ENCODE measurements at regions not wholly inside any gene's neighbourhood (a gene's known extent, or its start where the extent isn't known, plus 50 kb on each side); places are given as distances from the start of the nearest gene placed in this dataset.
A peak's percentile ranks its signal among the peaks of the same experiment; 100 is the strongest.

GRCh38 chr1:171426645-171427044 lies 58.7 kb upstream of the PRRC2C start:
- no peak for DNase-seq (ENCODE audit: low read depth, low spot score)
- Histone ChIP-seq H3K9me3 (ENCODE audit: low read depth, low read length) (no peaks in the 10 kb centered on the region), H3K9ac (ENCODE audit: insufficient read length) (no peak overlapping the region), H3K27ac (no peak overlapping the region), H3K4me3 (no peak overlapping the region), H3K36me3 (ENCODE audit: insufficient read depth, low read length) (no peaks in the 10 kb centered on the region)
- TF ChIP-seq FOXP2 (optimal IDR thresholded peaks at IDR 0.05; ENCODE audit: control extremely low read depth, extremely low read length, insufficient read depth) = no peak
- TF ChIP-seq POLR2AphosphoS5 (IDR thresholded peaks at IDR 0.05; ENCODE audit: borderline replicate concordance, low read depth, low read length) = no peak
- TF ChIP-seq EZH2 (IDR thresholded peaks at IDR 0.05) = no peak

- H3K36me3 ChIP-seq (ENCODE audit: insufficient read depth, low read length) = no peaks in the 10 kb centered on the region
- no peak overlapping the region for H3K9ac ChIP-seq (ENCODE audit: insufficient read length)
- H3K9me3 ChIP-seq (ENCODE audit: low read depth, low read length) = no peaks in the 10 kb centered on the region
- no peak overlapping the region for H3K4me3 ChIP-seq
- no peak overlapping the region for H3K27ac ChIP-seq
- TF ChIP-seq FOXP2 (optimal IDR thresholded peaks at IDR 0.05; ENCODE audit: control extremely low read depth, extremely low read length, insufficient read depth) = no peak
- no peak for TF ChIP-seq POLR2AphosphoS5 (IDR thresholded peaks at IDR 0.05; ENCODE audit: borderline replicate concordance, low read depth, low read length)
- TF ChIP-seq EZH2 (IDR thresholded peaks at IDR 0.05) = no peak
- no peak for DNase-seq (ENCODE audit: low read depth, low spot score)
These were observed 57.4 kb upstream of the PRRC2C start for GRCh38 chr1:171427852-171428471.

GRCh38 chr1:171429137-171429536 lies 56.2 kb upstream of the PRRC2C start:
- Histone ChIP-seq H3K9me3 (ENCODE audit: low read depth, low read length) (no peaks in the 10 kb centered on the region), H3K4me3 (no peak overlapping the region), H3K36me3 (ENCODE audit: insufficient read depth, low read length) (no peaks in the 10 kb centered on the region), H3K9ac (ENCODE audit: insufficient read length) (no peak overlapping the region), H3K27ac (no peak overlapping the region)
- TF ChIP-seq POLR2AphosphoS5 (IDR thresholded peaks at IDR 0.05; ENCODE audit: borderline replicate concordance, low read depth, low read length) = no peak
- no peak for TF ChIP-seq FOXP2 (optimal IDR thresholded peaks at IDR 0.05; ENCODE audit: control extremely low read depth, extremely low read length, insufficient read depth)
- TF ChIP-seq EZH2 (IDR thresholded peaks at IDR 0.05) = no peak
- no peak for DNase-seq (ENCODE audit: low read depth, low spot score)

- Histone ChIP-seq H3K4me3 (no peak overlapping the region), H3K9ac (ENCODE audit: insufficient read length) (no peak overlapping the region), H3K36me3 (ENCODE audit: insufficient read depth, low read length) (no peaks in the 10 kb centered on the region), H3K27ac (no peak overlapping the region), H3K9me3 (ENCODE audit: low read depth, low read length) (no peaks in the 10 kb centered on the region)
- TF ChIP-seq EZH2 (IDR thresholded peaks at IDR 0.05) = no peak
- no peak for TF ChIP-seq POLR2AphosphoS5 (IDR thresholded peaks at IDR 0.05; ENCODE audit: borderline replicate concordance, low read depth, low read length)
- TF ChIP-seq FOXP2 (optimal IDR thresholded peaks at IDR 0.05; ENCODE audit: control extremely low read depth, extremely low read length, insufficient read depth) = no peak
- no peak for DNase-seq (ENCODE audit: low read depth, low spot score)
These were observed 53.3 kb upstream of the PRRC2C start for GRCh38 chr1:171431994-171432393.

GRCh38 chr1:171432473-171432872 lies 52.9 kb upstream of the PRRC2C start:
- Histone ChIP-seq H3K36me3 (ENCODE audit: insufficient read depth, low read length) (no peaks in the 10 kb centered on the region), H3K27ac (no peak overlapping the region), H3K9me3 (ENCODE audit: low read depth, low read length) (no peaks in the 10 kb centered on the region), H3K9ac (ENCODE audit: insufficient read length) (no peak overlapping the region), H3K4me3 (no peak overlapping the region)
- DNase-seq (ENCODE audit: low read depth, low spot score) = no peak
- TF ChIP-seq EZH2 (IDR thresholded peaks at IDR 0.05) = no peak
- TF ChIP-seq FOXP2 (optimal IDR thresholded peaks at IDR 0.05; ENCODE audit: control extremely low read depth, extremely low read length, insufficient read depth) = no peak
- no peak for TF ChIP-seq POLR2AphosphoS5 (IDR thresholded peaks at IDR 0.05; ENCODE audit: borderline replicate concordance, low read depth, low read length)

- Histone ChIP-seq H3K9me3 (ENCODE audit: low read depth, low read length) (no peaks in the 10 kb centered on the region), H3K27ac (no peak overlapping the region), H3K4me3 (no peak overlapping the region), H3K9ac (ENCODE audit: insufficient read length) (no peak overlapping the region), H3K36me3 (ENCODE audit: insufficient read depth, low read length) (no peaks in the 10 kb centered on the region)
- no peak for DNase-seq (ENCODE audit: low read depth, low spot score)
- TF ChIP-seq EZH2 (IDR thresholded peaks at IDR 0.05) = no peak
- no peak for TF ChIP-seq POLR2AphosphoS5 (IDR thresholded peaks at IDR 0.05; ENCODE audit: borderline replicate concordance, low read depth, low read length)
- TF ChIP-seq FOXP2 (optimal IDR thresholded peaks at IDR 0.05; ENCODE audit: control extremely low read depth, extremely low read length, insufficient read depth) = no peak
These were observed 51.9 kb upstream of the PRRC2C start for GRCh38 chr1:171433451-171433850.

GRCh38 chr1:171434717-171435346 lies 50.5 kb upstream of the PRRC2C start:
- peak overlapping the region; percentile 33 for H3K4me3 ChIP-seq
- peak overlapping the region; percentile 28 for H3K9ac ChIP-seq (ENCODE audit: insufficient read length)
- TF ChIP-seq EZH2 (IDR thresholded peaks at IDR 0.05) (no peak), POLR2AphosphoS5 (IDR thresholded peaks at IDR 0.05; ENCODE audit: borderline replicate concordance, low read depth, low read length) (no peak), FOXP2 (optimal IDR thresholded peaks at IDR 0.05; ENCODE audit: control extremely low read depth, extremely low read length, insufficient read depth) (no peak)
- H3K27ac ChIP-seq = peak overlapping the region; percentile 53; the same call in 1 of the 2 replicates
- no peaks in the 10 kb centered on the region for H3K9me3 ChIP-seq (ENCODE audit: low read depth, low read length)
- H3K36me3 ChIP-seq (ENCODE audit: insufficient read depth, low read length) = no peaks in the 10 kb centered on the region
- DNase-seq (ENCODE audit: low read depth, low spot score) = peak; percentile 37
